Right lobe of liver (tissue), 6 donors: ENCODE measurements at regions not wholly inside any gene's neighbourhood (a gene's known extent, or its start where the extent isn't known, plus 50 kb on each side); places are given as distances from the start of the nearest gene placed in this dataset.
A peak's percentile ranks its signal among the peaks of the same experiment; 100 is the strongest.
"Not testable (repeated sequence)": the region's sequence is repeated elsewhere in the genome, so short reads cannot be mapped to it uniquely, and the experiment has no call there.

Source experiments
- ATAC-seq, 4 donors: fragments of 200-7000 bp; cut with Tn5 transposase; one replicate each; pipeline ENCODE4 v1.9.1; 2020; ENCODE audit warnings: mild to moderate bottlenecking in 4 of 4, moderate library complexity in 4 of 4
- DNase-seq, 3 donors: peaks; one replicate each; pipeline ENCODE4 v3.0.0-alpha.2; 2020
- H3K27ac ChIP-seq, 3 donors: fragments of 200-600 bp; one replicate each; pipeline ENCODE4 v1.8.0; 2022
- H3K27me3 ChIP-seq, 2 donors: fragments of 200-600 bp; one replicate each; pipeline ENCODE4 v1.8.0; 2022
- H3K36me3 ChIP-seq, 4 donors: fragments of 200-600 bp; sonication (generic) in 1 of 4; one replicate each; pipeline versions ENCODE4 v1.5.1 to v1.8.0; 2017 to 2022; ENCODE audit warnings: control low read depth in 1 of 4
- H3K4me1 ChIP-seq, 4 donors: fragments of 200-600 bp; sonication (generic) in 1 of 4; one replicate each; pipeline versions ENCODE4 v1.5.1 to v1.8.0; 2017 to 2022; ENCODE audit warnings: control low read depth in 1 of 4
- H3K4me3 ChIP-seq, 3 donors: fragments of 200-600 bp; one replicate each; pipeline ENCODE4 v1.8.0; 2022
- H3K9me3 ChIP-seq, 4 donors: fragments of 200-600 bp; sonication (generic) in 1 of 4; one replicate each; pipeline versions ENCODE4 v1.5.1 to v1.8.0; 2017 to 2022; ENCODE audit warnings: control low read depth in 1 of 4
- CTCF ChIP-seq, 4 donors: fragments of 200-600 bp in 3 of 4; fragments of 450-650 bp in 1 of 4; IDR thresholded peaks; one replicate each; pipeline versions ENCODE4 v1.5.1 to v1.8.0; 2016 to 2022; ENCODE audit warnings: antibody characterized with exemption in 4 of 4, mild to moderate bottlenecking in 2 of 4
- POLR2A ChIP-seq: fragments of 450-650 bp; IDR thresholded peaks from one replicate; pipeline ENCODE4 v1.6.1; 2017; ENCODE audit warnings: antibody characterized with exemption, mild to moderate bottlenecking
- WGBS: methylation state at CpG from one replicate; pipeline ENCODE4 v1.1.6; 2018; ENCODE audit warnings: low coverage, low lambda C conversion rate; ENCODE audit not compliant: insufficient coverage; ENCODE audit errors: missing lambda C conversion rate; 5-methylcytosine and 5-hydroxymethylcytosine counted together
- intact Hi-C, 2 donors: fragments of 100-400 bp; cut with DNase I; formaldehyde crosslinking; loops; one replicate each; pipeline versions ENCODE4 v1.11.2 to v1.14.1; 2022
- donor health status: DM: no; HTN: yes; CAD: no.
- donor health status: DM: no; HTN: no; CAD: no.
- donor health status: DM: no; HTN: no; CAD: no.
- donor health status: DM: no; HTN: yes; CAD: no.
- donor health status: DM: no; HTN: yes; CAD: no.

GRCh38 chr16:34050787-34051320, 591.4 kb downstream of the TP53TG3F start:
- WGBS = 62% methylated on average over 21 of the region's 42 CpGs
- no peak for ATAC-seq
- H3K4me3 ChIP-seq = no peak overlapping the region
- no peaks in the 10 kb centered on the region for H3K4me1 ChIP-seq
- DNase-seq = peak in 1 of 3 donors; percentile 32
- no peaks in the 10 kb centered on the region for H3K36me3 ChIP-seq
- intact Hi-C loops = no loop called here
- no peaks in the 10 kb centered on the region for H3K9me3 ChIP-seq
- H3K27me3 ChIP-seq = no peaks in the 10 kb centered on the region
- no peak for TF ChIP-seq POLR2A
- TF ChIP-seq CTCF (IDR thresholded peaks at IDR 0.05) = no peak
- no peak overlapping the region for H3K27ac ChIP-seq

DNA sequence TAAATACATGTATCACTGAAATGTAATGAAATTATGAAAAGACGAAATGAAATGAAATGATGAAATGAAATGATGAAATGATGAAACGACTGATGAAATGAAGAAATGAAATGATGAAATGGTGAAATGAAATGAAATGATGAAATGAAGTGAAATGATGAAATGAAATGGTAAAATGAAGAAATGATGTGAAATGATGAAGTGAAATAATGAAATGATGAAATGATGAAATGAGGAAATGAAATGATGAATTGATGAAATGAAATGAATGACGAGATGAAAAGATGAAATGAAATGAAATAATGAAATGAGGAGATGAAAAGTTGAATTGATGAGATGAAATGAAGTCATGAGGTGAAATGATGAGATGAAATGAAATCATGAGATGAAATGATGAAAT, 594.7 kb downstream of the TP53TG3F start:
- TF ChIP-seq CTCF (IDR thresholded peaks at IDR 0.05) = no peak
- TF ChIP-seq POLR2A = no peak

DNA sequence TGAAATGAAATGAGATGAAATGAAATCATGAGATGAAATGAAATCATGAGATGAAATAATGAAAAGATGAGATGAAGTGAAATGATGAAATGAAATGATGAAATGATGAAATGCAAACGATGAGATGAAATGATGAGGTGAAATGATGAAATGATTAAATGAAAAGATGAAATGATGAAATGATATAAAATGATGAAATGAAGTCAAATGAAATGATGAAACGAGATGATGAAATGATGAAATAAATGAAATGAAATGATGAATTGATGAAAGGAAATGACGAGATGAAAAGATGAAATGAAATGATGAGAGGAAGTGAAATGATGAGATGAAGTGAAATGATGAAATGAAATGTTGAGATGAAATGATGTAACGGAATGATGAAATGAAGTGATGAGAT, 595.6 kb downstream of the TP53TG3F start:
- DNase-seq = no peak

More for the DNA sequence above, 594.7 kb downstream of the TP53TG3F start:
- WGBS = 30% methylated on average over 3 of the region's 3 CpGs
- H3K27me3 ChIP-seq = no peaks in the 10 kb centered on the region
- H3K36me3 ChIP-seq = no peaks in the 10 kb centered on the region
- intact Hi-C loops = no loop called here
- ATAC-seq (no peak), DNase-seq (no peak)
- no peak overlapping the region for H3K4me3 ChIP-seq
- H3K4me1 ChIP-seq = no peaks in the 10 kb centered on the region
- H3K27ac ChIP-seq = no peak overlapping the region
- H3K9me3 ChIP-seq = no peaks in the 10 kb centered on the region

GRCh38 chr16:34062620-34063253, 603.3 kb downstream of the TP53TG3F start:
- DNase-seq, H3K36me3 ChIP-seq, H3K4me3 ChIP-seq, H3K27ac ChIP-seq, H3K27me3 ChIP-seq, H3K4me1 ChIP-seq, intact Hi-C loops, H3K9me3 ChIP-seq: not testable (repeated sequence)
- 28% methylated on average over 4 of the region's 4 CpGs for WGBS
- ATAC-seq = peak; percentile 38 to 74 (median 64)

More for the DNA sequence above, 595.6 kb downstream of the TP53TG3F start:
- no peak for ATAC-seq
- no peaks in the 10 kb centered on the region for H3K4me1 ChIP-seq
- H3K36me3 ChIP-seq = no peaks in the 10 kb centered on the region
- H3K27me3 ChIP-seq = no peaks in the 10 kb centered on the region
- H3K4me3 ChIP-seq = no peak overlapping the region
- H3K9me3 ChIP-seq = no peaks in the 10 kb centered on the region
- H3K27ac ChIP-seq = no peak overlapping the region
- 27% methylated on average over 4 of the region's 4 CpGs for WGBS
- intact Hi-C loops = no loop called here
- no peak for TF ChIP-seq CTCF (IDR thresholded peaks at IDR 0.05)
- no peak for TF ChIP-seq POLR2A

GRCh38 chr16:34063498-34064157, 604.2 kb downstream of the TP53TG3F start:
- ATAC-seq = peak in 3 of 4 donors; percentile 30 to 64 (median 48)
- H3K27ac ChIP-seq, H3K27me3 ChIP-seq, H3K4me1 ChIP-seq, intact Hi-C loops, DNase-seq, H3K36me3 ChIP-seq, H3K4me3 ChIP-seq, H3K9me3 ChIP-seq: not testable (repeated sequence)
- WGBS = 32% methylated on average over 1 of the region's 1 CpG

- H3K4me3 ChIP-seq, H3K27ac ChIP-seq, H3K4me1 ChIP-seq, intact Hi-C loops, H3K27me3 ChIP-seq, H3K9me3 ChIP-seq, DNase-seq, H3K36me3 ChIP-seq: not testable (repeated sequence)
- peak in 3 of 4 donors; percentile 33 to 55 (median 52) for ATAC-seq
- WGBS = 48% methylated on average over 2 of the region's 2 CpGs
Measured at GRCh38 chr16:34064602-34065001, 605.2 kb downstream of the TP53TG3F start.

DNA sequence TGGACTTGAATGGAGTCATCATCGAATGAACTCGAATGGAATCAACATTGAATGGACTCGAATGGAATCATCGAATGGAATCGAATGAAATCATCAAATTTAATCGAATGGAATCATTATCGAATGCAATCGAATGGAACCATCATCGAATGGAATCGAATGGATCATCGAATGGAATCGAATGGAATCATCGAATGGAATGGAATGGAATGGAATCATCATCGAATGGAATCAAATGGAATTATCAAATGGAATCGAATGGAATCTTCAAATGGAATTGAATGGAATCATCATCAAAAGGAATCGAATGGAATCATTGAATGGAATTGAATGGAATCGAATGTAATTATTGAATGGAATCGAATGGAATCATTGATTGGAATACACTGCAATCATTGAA, 610.3 kb downstream of the TP53TG3F start:
- H3K27ac ChIP-seq, DNase-seq, intact Hi-C loops, H3K36me3 ChIP-seq, H3K4me3 ChIP-seq, H3K9me3 ChIP-seq, H3K4me1 ChIP-seq, H3K27me3 ChIP-seq, ATAC-seq: not testable (repeated sequence)
- WGBS = 64% methylated on average over 18 of the region's 18 CpGs
